NOMO-1 (cell line): ENCODE measurements at regions not wholly inside any gene's neighbourhood (a gene's known extent, or its start where the extent isn't known, plus 50 kb on each side); places are given as distances from the start of the nearest gene placed in this dataset.
"Not testable (repeated sequence)": the region's sequence is repeated elsewhere in the genome, so short reads cannot be mapped to it uniquely, and the experiment has no call there.

Experiments
- DNase-seq, 2 experiments: peaks; one replicate each; lab custom pipeline; 2025; ENCODE audit not compliant: unreplicated experiment in 2 of 2; lab: John Stamatoyannopoulos, UW

GRCh38 chr7:86209036-86209435 is 434.7 kb upstream of the GRM3 start:
- DNase-seq, result no peak

GRCh38 chr7:86207740-86208139 is 436.0 kb upstream of the GRM3 start:
- no peak for DNase-seq

GRCh38 chr7:86202833-86203232 is 440.9 kb upstream of the GRM3 start:
- DNase-seq, result no peak

GRCh38 chr7:86201767-86202166 is 441.9 kb upstream of the GRM3 start:
- DNase-seq, result no peak

- DNase-seq, result no peak
These were observed 443.7 kb upstream of the GRM3 start for GRCh38 chr7:86199881-86200614.

- no peak for DNase-seq
These were observed 453.4 kb upstream of the GRM3 start for GRCh38 chr7:86190351-86190750.

- no peak for DNase-seq
These were observed 462.2 kb upstream of the GRM3 start for GRCh38 chr7:86181474-86181873.

GRCh38 chr7:86164827-86165226 is 478.9 kb upstream of the GRM3 start:
- DNase-seq, result no peak

GRCh38 chr7:86158111-86158510 is 485.6 kb upstream of the GRM3 start:
- DNase-seq, result no peak

GRCh38 chr7:86155623-86156022 is 488.1 kb upstream of the GRM3 start:
- no peak for DNase-seq

GRCh38 chr7:86152926-86153325 is 490.8 kb upstream of the GRM3 start:
- no peak for DNase-seq

- DNase-seq, result no peak
These were observed 494.6 kb upstream of the GRM3 start for GRCh38 chr7:86149024-86149665.

- DNase-seq, result no peak
These were observed 495.2 kb upstream of the GRM3 start for GRCh38 chr7:86148501-86148900.

GRCh38 chr7:86137343-86137742 is 506.4 kb upstream of the GRM3 start:
- no peak for DNase-seq

GRCh38 chr7:86130268-86130667 is 513.4 kb upstream of the GRM3 start:
- no peak for DNase-seq

- no peak for DNase-seq
These were observed 520.2 kb upstream of the GRM3 start for GRCh38 chr7:86123476-86123875.

GRCh38 chr7:86094166-86094669 is 549.5 kb upstream of the GRM3 start:
- peak in 1 of 2 experiments; percentile 48 for DNase-seq

GRCh38 chr7:86091369-86091768 is 552.3 kb upstream of the GRM3 start:
- no peak for DNase-seq

- no peak for DNase-seq
These were observed 554.3 kb upstream of the GRM3 start for GRCh38 chr7:86089455-86089854.

GRCh38 chr7:86064572-86064971 is 579.1 kb upstream of the GRM3 start:
- DNase-seq, result not testable (repeated sequence)

- no peak for DNase-seq
These were observed 585.1 kb upstream of the GRM3 start for GRCh38 chr7:86058649-86059048.

GRCh38 chr7:86050918-86051317 is 592.8 kb upstream of the GRM3 start:
- no peak for DNase-seq
